ENCODE measurements at regions not wholly inside any gene's neighbourhood (a gene's known extent, or its start where the extent isn't known, plus 50 kb on each side); places are given as distances from the start of the nearest gene placed in this dataset.

GRCh38 chr21:27678511-27678910, 711.6 kb upstream of the ADAMTS5 start:
- no peaks in the 10 kb centered on the region for H3K4me1 ChIP-seq
- no peak overlapping the region for H3K27ac ChIP-seq
- no peak overlapping the region for H3K4me3 ChIP-seq
- no peaks in the 10 kb centered on the region for H3K36me3 ChIP-seq
- DNase-seq (ENCODE audit: low spot score), result no peak
- no peak for TF ChIP-seq CTCF (IDR thresholded peaks at IDR 0.05)
- H3K27me3 ChIP-seq, result no peaks in the 10 kb centered on the region
- H3K9me3 ChIP-seq, result no peaks in the 10 kb centered on the region

- Histone ChIP-seq H3K36me3 (no peaks in the 10 kb centered on the region), H3K9me3 (no peaks in the 10 kb centered on the region), H3K4me1 (no peaks in the 10 kb centered on the region), H3K4me3 (no peak overlapping the region), H3K27ac (no peak overlapping the region), H3K27me3 (no peaks in the 10 kb centered on the region)
- no peak for DNase-seq (ENCODE audit: low spot score)
- no peak for TF ChIP-seq CTCF (IDR thresholded peaks at IDR 0.05)
Observed at GRCh38 chr21:27677546-27677945, 710.7 kb upstream of the ADAMTS5 start.

DNA sequence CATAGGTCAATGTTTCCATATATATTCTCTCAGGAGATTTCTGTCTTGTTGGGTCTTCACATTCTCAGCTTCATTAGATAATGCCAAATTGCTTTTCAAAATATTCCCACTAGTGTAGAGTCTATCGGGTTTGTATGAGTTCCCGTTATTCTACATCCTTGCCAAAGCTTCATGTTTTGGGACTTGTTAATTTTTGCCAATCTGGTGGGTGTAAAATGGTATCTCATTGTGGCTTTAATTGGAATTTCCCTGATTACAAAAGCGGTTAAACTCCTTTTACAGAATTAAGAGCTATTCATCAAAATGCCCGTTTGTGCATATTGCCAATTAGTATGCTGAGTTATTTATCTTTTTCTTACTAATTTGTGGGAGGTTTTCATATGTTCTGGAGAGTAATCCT, 708.4 kb upstream of the ADAMTS5 start:
- Histone ChIP-seq H3K27me3 (no peaks in the 10 kb centered on the region), H3K36me3 (no peaks in the 10 kb centered on the region), H3K4me3 (no peak overlapping the region), H3K9me3 (no peaks in the 10 kb centered on the region), H3K27ac (no peak overlapping the region), H3K4me1 (no peaks in the 10 kb centered on the region)
- no peak for DNase-seq (ENCODE audit: low spot score)
- no peak for TF ChIP-seq CTCF (IDR thresholded peaks at IDR 0.05)

- TF ChIP-seq CTCF (IDR thresholded peaks at IDR 0.05), result no peak
- no peaks in the 10 kb centered on the region for H3K9me3 ChIP-seq
- H3K4me1 ChIP-seq, result no peaks in the 10 kb centered on the region
- no peaks in the 10 kb centered on the region for H3K36me3 ChIP-seq
- DNase-seq (ENCODE audit: low spot score), result no peak
- H3K4me3 ChIP-seq, result no peak overlapping the region
- H3K27me3 ChIP-seq, result no peaks in the 10 kb centered on the region
- no peak overlapping the region for H3K27ac ChIP-seq
Observed at GRCh38 chr21:27674041-27674615, 707.2 kb upstream of the ADAMTS5 start.

- Histone ChIP-seq H3K36me3 (no peaks in the 10 kb centered on the region), H3K4me1 (no peaks in the 10 kb centered on the region), H3K27me3 (no peaks in the 10 kb centered on the region), H3K9me3 (no peaks in the 10 kb centered on the region), H3K4me3 (no peak overlapping the region), H3K27ac (no peak overlapping the region)
- no peak for DNase-seq (ENCODE audit: low spot score)
- TF ChIP-seq CTCF (IDR thresholded peaks at IDR 0.05), result no peak
Observed at GRCh38 chr21:27673581-27673980, 706.7 kb upstream of the ADAMTS5 start.

- no peaks in the 10 kb centered on the region for H3K4me1 ChIP-seq
- H3K36me3 ChIP-seq, result no peaks in the 10 kb centered on the region
- H3K4me3 ChIP-seq, result no peak overlapping the region
- H3K27me3 ChIP-seq, result no peaks in the 10 kb centered on the region
- no peak overlapping the region for H3K27ac ChIP-seq
- H3K9me3 ChIP-seq, result no peaks in the 10 kb centered on the region
- DNase-seq (ENCODE audit: low spot score), result no peak
- TF ChIP-seq CTCF (IDR thresholded peaks at IDR 0.05), result no peak
Observed at GRCh38 chr21:27671207-27671606, 704.3 kb upstream of the ADAMTS5 start.
